ENCODE measurements at regions not wholly inside any gene's neighbourhood (a gene's known extent, or its start where the extent isn't known, plus 50 kb on each side); places are given as distances from the start of the nearest gene placed in this dataset.

DNA sequence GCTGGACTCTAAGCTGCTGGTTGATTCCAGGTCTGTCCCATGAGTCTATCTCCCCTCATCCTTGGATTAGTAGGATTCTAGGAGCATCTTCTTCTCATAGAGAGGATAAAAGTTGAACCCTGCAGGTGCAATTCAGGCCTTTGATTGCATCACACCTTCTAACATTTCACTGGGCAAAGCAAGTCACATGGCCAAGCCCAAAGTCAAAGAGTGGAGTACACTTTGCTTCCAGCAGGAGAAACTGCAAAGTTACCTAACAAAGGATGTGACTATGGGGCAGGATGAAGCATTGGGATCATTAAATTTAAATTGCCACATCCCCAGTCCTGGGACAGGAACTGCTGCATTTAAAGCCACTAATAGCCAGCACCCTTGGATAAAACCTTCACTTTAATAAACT is 51.0 kb upstream of the EGFLAM start:
- DNase-seq = no peak

GRCh38 chr5:38202741-38203140 is 55.6 kb upstream of the EGFLAM start:
- DNase-seq = no peak

- no peak for DNase-seq
Measured at GRCh38 chr5:38200872-38201557, 57.3 kb upstream of the EGFLAM start.

GRCh38 chr5:38197118-38197517 is 61.2 kb upstream of the EGFLAM start:
- DNase-seq = no peak

- peak; percentile 65 for DNase-seq
Measured at GRCh38 chr5:38193015-38193581, 65.3 kb upstream of the EGFLAM start.

DNA sequence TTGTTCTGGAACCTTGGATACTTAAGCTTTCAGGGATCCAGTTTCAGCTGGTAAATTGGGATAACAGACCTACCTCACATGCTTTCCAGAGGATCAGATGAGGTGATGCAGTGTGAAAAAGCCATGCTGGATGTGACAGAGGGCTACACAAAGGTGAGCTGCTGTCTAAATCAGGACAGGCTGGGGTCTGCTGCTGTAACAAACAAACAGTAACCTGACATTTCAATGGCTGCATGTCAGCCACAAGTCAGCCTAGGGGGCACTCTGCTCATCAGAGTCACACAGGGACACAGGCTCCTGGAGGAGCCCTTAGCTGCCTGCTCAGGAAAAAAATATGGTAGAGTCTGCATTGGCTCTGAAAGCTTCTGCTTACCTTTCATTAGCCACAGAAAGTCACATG is 66.7 kb upstream of the EGFLAM start:
- no peak for DNase-seq

DNA sequence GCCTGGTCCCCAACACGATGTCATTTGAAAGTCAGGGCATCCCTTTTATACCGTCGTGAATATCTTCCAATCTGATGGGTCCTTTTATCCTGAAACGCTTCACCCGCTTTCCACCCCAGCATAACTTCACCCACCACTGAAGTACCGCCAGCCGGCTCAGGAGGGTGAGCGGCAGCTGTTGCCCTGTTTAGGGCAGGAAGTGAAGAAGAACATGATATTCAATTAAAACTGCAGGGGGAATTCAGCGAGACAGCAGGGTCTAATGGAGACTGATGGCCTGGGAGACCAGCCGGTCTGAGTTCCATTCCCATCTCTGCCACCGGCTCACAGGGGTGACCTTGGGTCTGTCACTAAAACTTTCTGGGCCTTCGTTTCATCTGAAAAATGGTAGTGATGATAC is 68.2 kb upstream of the EGFLAM start:
- DNase-seq = no peak

DNA sequence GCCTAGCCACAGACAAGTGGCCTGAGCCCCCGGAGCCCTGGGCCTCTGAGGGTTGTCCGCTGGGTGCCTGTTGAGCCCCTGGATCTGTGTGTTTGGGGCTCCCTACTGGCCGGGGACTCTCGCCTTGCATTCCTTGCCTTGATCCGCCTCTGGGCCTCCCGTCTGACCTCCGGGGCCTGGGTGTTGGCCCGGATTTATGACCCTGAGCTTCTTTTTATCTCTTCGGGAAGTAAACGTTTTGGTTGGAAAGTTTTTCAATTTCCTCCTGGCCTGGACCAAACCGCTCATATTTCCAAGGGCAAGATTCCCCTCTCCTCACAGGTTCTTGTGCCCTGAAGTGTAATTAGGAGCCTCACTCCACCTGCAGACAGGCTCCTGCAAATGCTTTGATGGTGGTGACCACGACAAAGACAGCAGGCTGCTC is 69.3 kb upstream of the EGFLAM start:
- no peak for DNase-seq

DNA sequence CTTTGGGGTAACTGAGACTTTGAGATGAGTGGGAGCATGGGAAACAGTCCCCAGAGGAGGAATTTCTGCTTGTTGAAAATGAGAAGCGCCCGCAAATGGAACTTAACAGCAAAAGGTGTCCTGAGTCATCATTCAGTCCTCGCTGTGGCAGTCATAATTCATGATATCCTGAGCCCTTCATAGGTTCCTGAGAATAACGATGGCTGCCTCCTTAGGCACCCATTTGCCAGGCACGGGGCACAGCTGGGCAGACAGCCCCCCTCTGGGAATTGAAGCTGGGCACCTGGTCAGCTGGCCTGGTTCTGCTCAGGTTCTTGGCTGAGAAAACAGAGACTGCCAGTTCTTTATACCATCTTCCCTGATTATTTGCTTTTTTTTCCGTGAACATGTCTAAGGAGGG is 69.8 kb upstream of the EGFLAM start:
- DNase-seq = no peak

- DNase-seq = no peak
Measured at GRCh38 chr5:38187532-38187931, 70.8 kb upstream of the EGFLAM start.

- no peak for DNase-seq
Measured at GRCh38 chr5:38184627-38185026, 73.7 kb upstream of the EGFLAM start.

- no peak for DNase-seq
Measured at GRCh38 chr5:38182991-38183390, 75.4 kb upstream of the EGFLAM start.

GRCh38 chr5:38168029-38168428 is 90.3 kb upstream of the EGFLAM start:
- DNase-seq = no peak

GRCh38 chr5:38167562-38167996 is 90.8 kb upstream of the EGFLAM start:
- no peak for DNase-seq

- no peak for DNase-seq
Measured at GRCh38 chr5:38166832-38167231, 91.5 kb upstream of the EGFLAM start.

DNA sequence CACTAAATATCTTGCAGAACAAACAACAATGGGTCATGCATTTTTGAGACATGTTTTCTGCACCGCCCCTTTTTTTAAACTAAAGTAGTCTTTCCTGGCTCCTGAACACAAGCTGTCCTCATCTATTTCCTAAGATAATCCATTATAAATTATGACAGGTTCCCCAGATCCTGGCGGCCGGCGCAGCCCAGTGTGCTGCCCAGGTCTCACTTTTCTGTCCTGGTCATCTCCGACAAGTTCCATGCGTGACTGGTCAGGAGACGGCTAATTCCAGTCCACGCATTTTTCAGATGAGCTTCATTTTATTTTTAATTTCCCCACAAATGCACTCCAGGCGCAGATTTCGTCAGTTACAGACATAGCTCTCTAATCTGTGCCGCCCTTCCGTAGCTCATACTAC is 92.9 kb upstream of the EGFLAM start:
- no peak for DNase-seq

DNA sequence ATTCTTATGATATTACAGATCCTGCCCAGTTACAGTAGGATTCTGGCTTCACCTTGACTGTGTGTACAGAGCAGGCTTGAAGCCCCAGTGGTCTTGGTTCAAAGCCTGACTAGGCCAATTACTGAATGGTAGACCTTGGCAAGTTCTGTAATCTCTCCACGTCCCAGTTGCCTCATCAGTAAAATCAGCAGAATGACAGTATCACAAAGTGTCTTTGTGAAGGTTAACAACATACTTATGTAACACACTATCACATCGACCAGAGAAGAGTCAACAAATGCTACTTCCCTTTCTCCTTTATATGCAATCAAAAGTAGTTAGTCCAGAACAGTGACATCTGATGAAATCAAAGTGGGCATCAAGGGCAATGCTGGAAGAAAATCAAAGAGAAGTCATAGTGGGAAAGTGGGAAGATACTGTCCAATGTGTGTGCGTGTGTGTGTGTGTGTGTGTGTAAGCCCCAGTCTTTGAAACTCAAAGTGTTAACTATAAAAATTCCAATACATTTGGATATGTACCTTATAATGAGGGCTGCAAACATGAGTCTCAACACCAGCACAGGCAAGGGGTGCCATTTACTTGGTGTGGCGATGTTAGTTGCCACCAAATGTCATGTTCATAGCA is 93.5 kb upstream of the EGFLAM start:
- no peak for DNase-seq

DNA sequence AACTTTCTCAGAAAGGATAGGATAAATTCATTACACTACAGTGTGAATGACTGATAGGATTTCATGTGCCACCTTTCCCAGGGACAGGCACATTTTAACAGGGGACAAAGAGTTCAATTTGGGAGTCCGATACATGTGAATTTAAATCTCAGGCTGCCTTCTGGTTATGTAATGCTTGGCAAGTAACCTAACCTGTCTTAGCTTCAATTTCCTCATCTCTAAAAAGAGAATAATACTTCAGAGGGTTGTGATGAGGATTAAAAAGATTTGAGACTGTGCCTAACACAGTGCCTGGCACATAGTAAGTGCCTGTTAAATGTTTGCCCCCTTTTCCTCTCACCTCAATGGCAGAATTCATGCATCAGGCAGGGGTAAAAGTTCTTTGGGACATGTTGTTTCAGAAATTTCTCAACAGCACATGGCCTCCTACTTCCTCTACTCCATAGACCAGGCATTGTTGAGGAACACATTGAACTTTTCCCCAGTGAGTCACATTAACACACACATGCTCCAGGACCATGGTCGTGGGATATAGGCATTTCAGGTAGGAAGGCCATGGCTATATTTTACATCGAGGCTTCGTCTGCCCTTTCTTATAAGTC is 94.6 kb upstream of the EGFLAM start:
- DNase-seq = no peak

GRCh38 chr5:38162625-38163024 is 95.7 kb upstream of the EGFLAM start:
- no peak for DNase-seq

GRCh38 chr5:38157024-38157423 is 101.3 kb upstream of the EGFLAM start:
- no peak for DNase-seq

DNA sequence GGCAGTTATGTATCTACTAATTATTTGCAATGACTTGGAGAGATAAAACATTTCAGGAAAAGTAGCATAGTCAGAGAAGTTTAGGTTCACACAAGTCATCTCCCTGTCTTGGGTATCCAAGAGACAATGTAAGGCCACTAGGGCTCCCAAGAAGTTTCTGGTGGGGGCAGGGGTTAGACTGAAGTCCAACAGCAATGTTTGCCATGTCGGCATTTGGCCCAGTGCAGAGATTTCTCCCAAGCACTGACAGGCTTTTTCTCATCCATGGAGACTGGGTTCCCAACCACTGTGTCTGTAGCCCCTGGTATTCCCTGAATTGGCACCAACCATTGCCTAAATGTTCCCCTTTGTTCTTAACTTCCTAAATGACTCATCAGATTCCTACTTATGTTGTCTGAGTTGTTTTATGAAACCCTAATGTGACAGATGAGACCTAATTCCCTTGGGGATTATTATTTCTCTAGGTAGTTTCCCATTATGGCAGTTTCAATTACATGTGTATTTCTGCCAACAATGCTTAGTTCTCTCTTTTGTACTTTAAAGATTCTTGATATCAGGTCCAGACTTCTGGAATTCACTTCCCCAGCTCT is 103.6 kb upstream of the EGFLAM start:
- no peak for DNase-seq

DNA sequence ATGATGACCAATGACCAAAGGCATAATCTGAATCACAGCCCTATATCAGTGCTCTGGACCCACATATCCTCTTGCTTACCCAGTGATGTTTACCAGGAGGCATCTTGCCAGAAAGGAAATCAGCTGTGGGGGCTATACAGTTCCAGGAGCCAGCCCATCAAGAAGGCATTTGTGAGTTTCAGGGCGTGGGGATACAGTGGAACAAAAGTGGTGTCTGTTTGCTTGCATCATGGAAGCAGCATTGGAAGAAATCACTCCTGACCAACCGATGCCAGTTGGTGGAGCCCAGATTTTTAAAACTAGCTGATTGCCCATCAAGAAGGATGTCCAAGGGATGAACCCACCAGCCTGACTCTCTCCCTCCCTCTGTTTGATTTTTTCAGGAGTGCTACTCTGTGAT is 106.5 kb upstream of the EGFLAM start:
- no peak for DNase-seq

DNA sequence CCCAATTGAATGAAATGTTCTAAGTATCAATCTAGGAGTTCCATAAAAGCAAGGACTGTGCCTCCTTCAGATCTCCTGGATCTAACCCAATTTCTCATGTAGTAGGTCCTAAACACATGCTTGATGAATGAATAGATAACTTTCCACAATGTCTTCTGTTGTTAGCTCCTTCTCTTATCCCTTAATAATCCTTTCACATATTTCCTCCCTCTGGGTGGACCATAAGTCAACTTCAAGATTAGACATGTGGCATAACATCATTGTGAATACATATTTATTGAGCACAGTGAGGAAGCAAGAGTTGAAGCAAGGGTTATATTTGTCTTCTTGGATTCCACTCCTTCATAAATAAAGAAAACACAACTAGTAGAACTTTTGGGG is 108.6 kb upstream of the EGFLAM start:
- DNase-seq = no peak
